ENCODE measurements at regions not wholly inside any gene's neighbourhood (a gene's known extent, or its start where the extent isn't known, plus 50 kb on each side); places are given as distances from the start of the nearest gene placed in this dataset.

- DNase-seq: no peak
These were observed 423.7 kb downstream of the LRIG3 start for GRCh38 chr12:58496411-58497190.

GRCh38 chr12:58500399-58500798 lies 419.9 kb downstream of the LRIG3 start:
- no peak for DNase-seq

- no peak for DNase-seq
These were observed 418.1 kb downstream of the LRIG3 start for GRCh38 chr12:58502226-58502625.

- DNase-seq: no peak
These were observed 417.5 kb downstream of the LRIG3 start for GRCh38 chr12:58502841-58503240.

GRCh38 chr12:58503731-58504130 lies 416.6 kb downstream of the LRIG3 start:
- no peak for DNase-seq

- no peak for DNase-seq
These were observed 416.0 kb downstream of the LRIG3 start for GRCh38 chr12:58504143-58504938.

DNA sequence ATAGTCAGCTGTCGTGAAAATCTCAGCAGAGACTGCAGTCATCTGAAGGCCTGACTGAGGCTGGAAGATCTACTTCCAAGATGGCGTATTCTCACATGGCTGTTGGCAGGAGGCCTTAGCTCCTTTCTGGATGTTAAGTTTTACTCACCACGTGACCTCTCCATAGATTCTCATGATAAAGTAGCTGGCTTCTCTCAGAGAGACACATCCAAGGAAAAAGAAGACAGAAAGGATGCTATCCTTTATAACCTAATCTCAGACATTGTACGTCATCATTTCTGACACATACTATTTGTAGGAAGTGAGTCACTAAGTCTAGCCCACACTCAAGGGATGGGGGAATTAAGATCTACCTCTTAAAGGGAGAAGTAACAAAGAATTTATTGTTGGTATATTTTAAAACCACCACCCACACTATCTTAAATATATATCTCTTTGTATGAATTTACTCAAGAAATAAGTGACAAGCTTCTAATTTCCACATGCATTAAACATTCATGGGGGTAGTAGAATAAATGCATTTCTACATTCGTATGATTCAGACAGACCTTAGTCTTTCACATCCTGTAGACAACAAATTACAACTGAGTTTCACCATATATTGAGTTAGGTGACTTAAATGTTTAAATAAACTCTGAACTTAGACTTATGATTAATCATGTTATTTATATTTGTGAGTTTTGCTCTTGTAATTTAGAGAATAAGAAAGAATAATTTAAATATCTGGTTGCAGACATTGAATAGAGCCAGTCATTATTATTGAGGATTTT lies 411.0 kb downstream of the LRIG3 start:
- peak; percentile 10 for DNase-seq

DNA sequence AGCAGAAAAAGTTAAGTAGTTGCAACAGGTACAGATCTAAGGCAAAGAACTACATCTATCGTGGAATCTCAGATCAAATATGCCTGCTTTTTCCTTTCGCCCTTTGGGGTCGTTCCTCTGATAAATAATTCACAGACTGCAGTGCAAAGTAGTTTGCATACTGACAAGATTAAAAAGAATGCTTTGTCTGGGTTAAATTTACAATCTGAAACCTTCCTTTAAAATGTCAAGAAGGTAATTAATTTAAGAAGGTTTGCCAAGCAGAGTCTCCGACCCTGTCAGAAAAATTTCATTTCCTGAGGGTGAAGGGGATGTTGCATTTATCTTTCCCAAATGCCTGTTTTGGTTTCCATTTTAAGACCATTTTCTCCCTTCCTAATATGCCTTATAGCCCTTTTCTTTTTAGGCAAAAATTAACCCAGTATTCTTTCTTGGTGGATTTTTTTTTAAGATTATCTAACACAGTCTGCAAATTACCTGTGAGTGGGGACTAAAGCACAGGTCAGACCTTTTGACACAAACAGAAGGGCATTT lies 406.9 kb downstream of the LRIG3 start:
- DNase-seq: no peak

DNA sequence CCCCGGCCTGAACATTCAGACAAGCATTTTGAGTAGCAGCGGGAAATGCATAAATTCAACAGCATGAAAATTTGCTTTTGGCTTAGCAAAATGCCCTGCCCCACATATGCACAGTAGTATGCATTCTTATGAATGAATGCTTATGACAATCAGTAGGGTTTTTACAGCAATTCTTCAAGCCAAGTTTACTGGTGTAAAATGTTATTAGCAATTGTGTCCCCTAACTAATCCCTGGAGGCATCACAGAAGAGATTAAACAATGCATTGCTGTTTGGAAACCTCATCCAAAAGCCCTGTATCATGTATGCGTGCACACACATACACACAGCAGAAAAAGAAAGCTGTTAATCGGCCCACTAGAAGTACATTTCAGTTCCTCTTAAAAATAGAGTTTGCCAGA lies 406.5 kb downstream of the LRIG3 start:
- DNase-seq: no peak

DNA sequence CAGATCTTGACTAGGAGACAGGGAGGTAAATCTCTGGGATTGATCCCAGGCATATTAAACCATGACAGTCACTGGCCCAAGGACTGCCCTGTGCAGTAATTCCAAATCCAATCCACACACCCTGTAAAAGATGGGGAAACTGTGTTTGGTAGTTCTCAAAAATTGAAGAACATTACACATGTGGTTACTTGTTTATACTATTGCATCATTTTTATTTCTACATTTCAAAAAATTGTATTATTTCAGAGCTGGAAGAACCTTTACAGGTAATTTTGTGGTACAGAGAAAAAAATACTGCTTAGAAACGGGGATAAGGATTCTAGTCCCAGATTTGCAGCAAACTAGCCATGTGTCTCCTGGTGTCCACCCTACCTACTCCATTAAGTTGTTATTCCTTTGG lies 400.5 kb downstream of the LRIG3 start:
- DNase-seq: no peak

- DNase-seq: no peak
These were observed 399.2 kb downstream of the LRIG3 start for GRCh38 chr12:58521152-58521551.

DNA sequence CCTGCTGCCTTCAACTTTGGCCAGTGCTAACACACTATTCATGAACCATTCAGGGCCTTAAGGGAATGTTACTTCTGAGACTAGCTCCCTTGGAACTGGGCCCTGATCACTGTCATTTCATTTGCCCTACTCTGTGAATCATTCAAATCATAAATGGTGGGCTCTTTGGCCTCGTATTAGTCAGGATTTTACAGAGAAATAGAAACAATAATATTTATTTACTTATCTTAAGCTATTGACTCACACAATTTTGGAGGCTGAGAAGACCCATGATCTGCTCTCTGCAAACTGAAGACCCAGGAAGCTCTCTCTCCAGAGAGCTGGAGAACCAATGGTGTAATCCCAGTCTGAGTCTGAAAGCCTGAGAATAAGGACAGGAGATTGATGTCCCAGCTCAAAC lies 398.5 kb downstream of the LRIG3 start:
- DNase-seq: no peak

GRCh38 chr12:58523360-58523759 lies 396.9 kb downstream of the LRIG3 start:
- DNase-seq: no peak

DNA sequence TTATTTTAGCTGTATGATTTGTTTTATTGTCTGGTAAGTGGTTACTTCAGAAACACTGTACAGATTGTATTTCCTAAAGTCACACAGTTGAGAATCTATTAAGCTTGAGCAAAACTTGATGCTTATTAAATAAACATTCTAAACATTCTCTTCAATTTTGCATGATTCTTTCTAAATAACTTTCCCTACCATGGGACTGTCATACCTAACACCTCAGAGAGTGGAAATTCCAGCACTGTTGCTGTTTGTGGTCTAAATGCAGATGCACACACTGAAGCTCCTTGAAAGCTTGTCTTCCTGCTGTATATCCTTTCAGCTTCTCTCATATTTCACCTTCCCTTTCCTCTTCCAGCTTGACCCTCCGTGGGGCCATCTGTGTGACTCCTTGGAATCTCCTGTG lies 392.0 kb downstream of the LRIG3 start:
- DNase-seq: no peak

- peak; percentile 32 for DNase-seq
These were observed 391.1 kb downstream of the LRIG3 start for GRCh38 chr12:58529114-58529665.

- no peak for DNase-seq
These were observed 390.2 kb downstream of the LRIG3 start for GRCh38 chr12:58529897-58530741.

- DNase-seq: no peak
These were observed 389.6 kb downstream of the LRIG3 start for GRCh38 chr12:58530742-58531062.

DNA sequence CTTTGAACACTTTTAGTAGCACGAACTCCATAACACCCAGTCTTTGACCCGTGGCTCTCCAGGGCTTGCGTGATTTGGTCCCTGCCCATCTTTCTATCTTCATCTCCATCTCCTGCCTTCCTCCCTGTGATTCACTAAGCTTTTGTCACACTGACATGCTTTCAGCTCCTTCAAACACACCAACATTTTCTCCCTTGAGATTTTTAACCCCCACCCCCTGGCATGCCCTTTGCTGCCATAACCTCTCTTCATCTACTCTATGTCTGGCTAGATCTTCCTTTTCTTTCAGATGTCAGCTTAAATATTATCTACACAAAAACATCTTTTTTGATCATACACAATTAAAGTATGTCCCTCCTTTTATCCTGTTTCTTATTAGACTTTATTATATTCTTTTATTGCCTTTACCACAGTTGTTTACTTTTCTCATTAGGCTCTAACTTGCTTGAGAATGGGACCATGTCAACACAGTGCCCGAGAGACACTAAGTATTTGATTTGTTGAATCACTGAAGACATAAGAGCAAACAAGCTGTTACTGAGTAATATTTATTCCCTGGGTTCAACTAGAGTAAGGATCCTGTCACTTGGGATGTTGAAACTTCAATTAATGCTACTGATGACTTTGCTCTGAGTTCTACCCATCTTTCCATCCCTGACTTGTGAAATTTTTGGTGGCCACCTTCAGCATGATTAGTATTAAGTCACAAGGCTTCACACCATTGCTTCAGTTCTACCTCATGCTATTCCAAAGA lies 387.3 kb downstream of the LRIG3 start:
- no peak for DNase-seq

DNA sequence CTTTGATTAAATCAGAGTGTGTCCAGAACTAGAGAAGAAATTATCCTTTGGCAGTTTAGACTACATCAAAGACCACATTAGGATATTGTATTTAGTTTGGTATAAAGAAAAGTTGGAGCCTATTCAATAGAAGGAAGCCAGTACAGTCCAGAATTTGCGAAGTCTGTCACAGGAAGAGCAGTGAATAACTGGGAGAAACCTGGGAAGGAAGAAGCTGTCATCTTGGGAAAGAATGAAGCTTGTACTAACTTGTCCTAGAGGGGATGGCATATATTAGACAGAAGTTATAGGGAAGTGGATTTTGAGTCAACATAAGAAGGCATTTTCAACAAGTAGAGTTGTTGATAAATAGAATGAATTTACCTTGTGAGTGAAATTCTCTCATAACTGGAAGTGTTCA lies 386.7 kb downstream of the LRIG3 start:
- DNase-seq: peak; percentile 39

GRCh38 chr12:58537278-58537677 lies 383.0 kb downstream of the LRIG3 start:
- peak; percentile 56 for DNase-seq

- no peak for DNase-seq
These were observed 381.0 kb downstream of the LRIG3 start for GRCh38 chr12:58539295-58539694.

All from dermis blood vessel endothelial cell (primary cell).